H9 (cell line): ENCODE measurements at regions not wholly inside any gene's neighbourhood (a gene's known extent, or its start where the extent isn't known, plus 50 kb on each side); places are given as distances from the start of the nearest gene placed in this dataset.

ENCODE experiments used
- DNase-seq: peaks from one replicate; pipeline ENCODE4 v3.0.0-alpha.2; 2017
- H2AFZ ChIP-seq: one replicate; pipeline ENCODE4 v1.6.1; 2013; ENCODE audit warnings: mild to moderate bottlenecking, low read length, control low read depth, moderate library complexity
- H2AK5ac ChIP-seq: 2 replicates; pipeline ENCODE4 v1.6.1; 2013; ENCODE audit warnings: low read length, control low read depth, mixed read lengths; ENCODE audit not compliant: insufficient read length
- H2BK120ac ChIP-seq: one replicate; pipeline ENCODE4 v1.6.1; 2013; ENCODE audit warnings: low read depth, mild to moderate bottlenecking, low read length, control low read depth, inconsistent platforms; ENCODE audit not compliant: poor library complexity, severe bottlenecking
- H2BK12ac ChIP-seq: 2 replicates; pipeline ENCODE4 v1.6.1; 2013; ENCODE audit warnings: low read length, control low read depth, mixed read lengths, low read depth; ENCODE audit not compliant: insufficient read length
- H2BK15ac ChIP-seq: 2 replicates; pipeline ENCODE4 v1.6.1; 2013; ENCODE audit warnings: low read depth, low read length, control low read depth
- H2BK20ac ChIP-seq: one replicate; pipeline ENCODE4 v1.6.1; 2013; ENCODE audit warnings: low read depth, mild to moderate bottlenecking, low read length, control low read depth, inconsistent platforms; ENCODE audit not compliant: poor library complexity, severe bottlenecking
- H2BK5ac ChIP-seq: 2 replicates; pipeline ENCODE4 v1.6.1; 2013; ENCODE audit warnings: low read length, control low read depth, mixed read lengths; ENCODE audit not compliant: insufficient read length
- H3K14ac ChIP-seq: 2 replicates; pipeline ENCODE4 v1.6.1; 2013; ENCODE audit warnings: low read length, control low read depth; ENCODE audit not compliant: insufficient read depth
- H3K18ac ChIP-seq: 2 replicates; pipeline ENCODE4 v1.6.1; 2013; ENCODE audit warnings: low read depth, mild to moderate bottlenecking, mixed read lengths, low read length, control low read depth; ENCODE audit not compliant: insufficient read length
- H3K23ac ChIP-seq: 2 replicates; pipeline ENCODE4 v1.6.1; 2013; ENCODE audit warnings: low read length, control low read depth, mixed read lengths, low read depth; ENCODE audit not compliant: insufficient read length
- H3K23me2 ChIP-seq: 2 replicates; pipeline ENCODE4 v1.6.1; 2013; ENCODE audit warnings: low read depth, mild to moderate bottlenecking, mixed read lengths, low read length, control low read depth; ENCODE audit not compliant: insufficient read length, poor library complexity, severe bottlenecking
- H3K27ac ChIP-seq: 2 replicates; pipeline ENCODE4 v1.5.1; 2013; ENCODE audit warnings: low read length, control low read depth, mixed read lengths, low read depth; ENCODE audit not compliant: insufficient read length
- H3K27me3 ChIP-seq: 2 replicates; pipeline ENCODE4 v1.6.1; 2013; ENCODE audit warnings: low read length, control low read depth, inconsistent platforms; ENCODE audit not compliant: insufficient read depth
- H3K4ac ChIP-seq: 2 replicates; pipeline ENCODE4 v1.6.1; 2013; ENCODE audit warnings: low read depth, mild to moderate bottlenecking, control low read depth, inconsistent platforms, low read length, moderate library complexity
- H3K4me1 ChIP-seq: 2 replicates; pipeline ENCODE4 v1.6.1; 2013; ENCODE audit warnings: low read length, control low read depth, inconsistent platforms; ENCODE audit not compliant: insufficient read depth
- H3K4me2 ChIP-seq: 2 replicates; pipeline ENCODE4 v1.6.1; 2013; ENCODE audit warnings: low read length, control low read depth, mixed read lengths; ENCODE audit not compliant: insufficient read length, insufficient read depth
- H3K56ac ChIP-seq: 2 replicates; pipeline ENCODE4 v1.6.1; 2013; ENCODE audit warnings: low read depth, mild to moderate bottlenecking, mixed read lengths, low read length, control low read depth; ENCODE audit not compliant: insufficient read length
- H3K79me1 ChIP-seq: 2 replicates; pipeline ENCODE4 v1.6.1; 2013; ENCODE audit warnings: low read depth, mild to moderate bottlenecking, moderate library complexity, low read length, control low read depth, inconsistent platforms; ENCODE audit not compliant: insufficient read depth, poor library complexity, severe bottlenecking
- H3K79me2 ChIP-seq: 2 replicates; pipeline ENCODE4 v1.6.1; 2013; ENCODE audit warnings: low read length, control low read depth, inconsistent platforms; ENCODE audit not compliant: insufficient read depth
- H3K9ac ChIP-seq: 2 replicates; pipeline ENCODE4 v1.6.1; 2013; ENCODE audit warnings: low read length, control low read depth, mixed read lengths; ENCODE audit not compliant: insufficient read length; ENCODE audit errors: extremely low read depth
- H3K9me3 ChIP-seq: one replicate; pipeline ENCODE4 v1.6.1; 2013; ENCODE audit warnings: low read depth, low read length, inconsistent platforms; ENCODE audit not compliant: control insufficient read depth
- H3T11ph ChIP-seq: one replicate; pipeline ENCODE4 v1.6.1; 2013; ENCODE audit warnings: mild to moderate bottlenecking, low read length, control low read depth, inconsistent platforms
- H4K20me1 ChIP-seq: one replicate; pipeline ENCODE4 v1.6.1; 2013; ENCODE audit not compliant: control insufficient read depth, insufficient read length, insufficient read depth
- H4K5ac ChIP-seq: 2 replicates; pipeline ENCODE4 v1.6.1; 2013; ENCODE audit warnings: low read depth, mild to moderate bottlenecking, mixed read lengths, low read length, control low read depth; ENCODE audit not compliant: insufficient read length
- H4K8ac ChIP-seq: replicated peaks from 2 replicates; pipeline ENCODE4 v1.6.1; 2013; ENCODE audit warnings: low read length, control low read depth, mixed read lengths, low read depth; ENCODE audit not compliant: insufficient read length
- H4K91ac ChIP-seq: 2 replicates; pipeline ENCODE4 v1.6.1; 2013; ENCODE audit warnings: low read depth, mild to moderate bottlenecking, moderate library complexity, mixed read lengths, low read length, control low read depth; ENCODE audit not compliant: insufficient read length
- H3K27ac Mint-ChIP-seq, 3 experiments: 2 replicates in 2 of 3; 3 replicates in 1 of 3; pipeline ENCODE4 v1.8.0; 2020 to 2021; ENCODE audit warnings: mixed read lengths in 3 of 3, mild to moderate bottlenecking in 1 of 3, moderate library complexity in 1 of 3
- H3K27me3 Mint-ChIP-seq: 2 replicates; pipeline ENCODE4 v1.8.0; 2021; ENCODE audit warnings: low read depth, mild to moderate bottlenecking, moderate library complexity, mixed read lengths
- H3K36me3 Mint-ChIP-seq, 3 experiments: 2 replicates in 2 of 3; 3 replicates in 1 of 3; pipeline ENCODE4 v1.8.0; 2020 to 2021; ENCODE audit warnings: low read depth in 3 of 3, mixed read lengths in 3 of 3; ENCODE audit not compliant: insufficient read depth in 1 of 3
- H3K4me1 Mint-ChIP-seq, 2 experiments: 2 replicates each; pipeline ENCODE4 v1.8.0; 2020; ENCODE audit warnings: mixed read lengths in 2 of 2
- H3K4me3 Mint-ChIP-seq, 2 experiments: 2 replicates in 1 of 2; 3 replicates in 1 of 2; pipeline ENCODE4 v1.8.0; 2020 to 2021; ENCODE audit warnings: mild to moderate bottlenecking in 2 of 2, mixed read lengths in 2 of 2, moderate library complexity in 1 of 2
- H3K9me3 Mint-ChIP-seq, 2 experiments: 2 replicates in 1 of 2; 3 replicates in 1 of 2; pipeline ENCODE4 v1.8.0; 2020; ENCODE audit warnings: mild to moderate bottlenecking in 2 of 2, mixed read lengths in 2 of 2, moderate library complexity in 1 of 2
- CTCF ChIP-seq: fragments of 200-600 bp; sonication (generic); conservative IDR thresholded peaks from 3 replicates; pipeline ENCODE4 v1.8.0; 2021; ENCODE audit warnings: antibody characterized with exemption, mild to moderate bottlenecking
- WGBS: extraction: QIAGEN DNeasy Blood & Tissue Kit; methylation state at CpG from one replicate; pipeline ENCODE4 v1.1.7; 2013; ENCODE audit warnings: missing lambda C conversion rate, low lambda C conversion rate, mixed read lengths; ENCODE audit not compliant: insufficient read length; ENCODE audit errors: extremely low coverage; 5-methylcytosine and 5-hydroxymethylcytosine counted together

- Histone ChIP-seq H3K4me2 (no peak overlapping the region), H2BK20ac (no peak overlapping the region), H2BK120ac (no peak overlapping the region), H3K14ac (no peak overlapping the region), H2BK15ac (no peak overlapping the region), H3K27me3 (no peaks in the 10 kb centered on the region), H2BK12ac (no peak overlapping the region), H3K23me2 (no peaks in the 10 kb centered on the region), H3K9me3 (no peaks in the 10 kb centered on the region), H2AK5ac (no peak overlapping the region), H3K4me1 (no peaks in the 10 kb centered on the region), H2BK5ac (no peak overlapping the region), H3T11ph (no peak overlapping the region), H4K8ac (no peak overlapping the region), H2AFZ (no peak overlapping the region), H3K27ac (no peak overlapping the region), H4K20me1 (no peaks in the 10 kb centered on the region), H3K23ac (no peak overlapping the region), H3K79me1 (no peaks in the 10 kb centered on the region), H3K9ac (no peak overlapping the region), H3K4ac (no peak overlapping the region), H4K5ac (no peak overlapping the region), H4K91ac (no peak overlapping the region), H3K18ac (no peak overlapping the region), H3K79me2 (no peaks in the 10 kb centered on the region), H3K56ac (no peak overlapping the region)
- WGBS = no CpG with 5 or more reads among the region's 12 CpGs
- Mint-ChIP-seq H3K27me3 (no peaks in the 10 kb centered on the region; the same call in 1 of the 2 replicates), H3K36me3 (no peaks in the 10 kb centered on the region), H3K4me3 (no peak overlapping the region), H3K9me3 (no peaks in the 10 kb centered on the region), H3K27ac (no peak overlapping the region), H3K4me1 (no peaks in the 10 kb centered on the region)
- DNase-seq = no peak
- no peak for TF ChIP-seq CTCF
Observed at GRCh38 chr18:71131918-71132317, 843.1 kb downstream of the SOCS6 start.
